ENCODE measurements at regions not wholly inside any gene's neighbourhood (a gene's known extent, or its start where the extent isn't known, plus 50 kb on each side); places are given as distances from the start of the nearest gene placed in this dataset.

DNA sequence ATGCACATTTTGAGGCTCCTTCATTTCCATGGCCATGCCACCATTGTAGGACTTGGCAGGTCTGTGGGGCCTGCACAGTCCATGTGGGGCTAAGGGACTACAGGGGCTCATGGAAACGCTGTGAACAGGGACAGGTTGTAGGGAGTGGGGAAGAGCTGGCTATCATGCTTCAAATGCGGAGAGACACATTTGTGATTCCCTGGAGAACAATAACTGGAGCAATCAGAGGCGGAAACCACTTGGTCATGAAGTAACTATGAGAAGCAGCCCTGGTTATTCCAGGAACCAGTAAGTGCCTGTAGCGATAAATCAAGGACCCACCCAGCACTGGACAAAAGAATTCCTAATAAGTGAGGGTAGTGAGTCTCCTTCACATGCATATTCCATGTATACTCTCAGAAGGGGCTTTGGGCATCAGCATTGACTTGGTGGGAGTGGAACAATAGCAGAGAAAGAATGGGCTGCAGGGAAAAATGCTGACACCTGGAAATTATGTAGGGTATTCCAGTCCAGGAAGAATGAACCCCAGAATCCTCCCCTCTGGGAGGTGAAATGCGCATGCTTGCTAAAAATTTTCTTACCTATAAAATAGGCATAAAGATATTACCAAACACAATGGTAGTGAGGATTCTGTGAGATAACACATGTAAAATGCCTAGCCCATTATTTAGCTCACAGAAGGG, 251.4 kb upstream of the ROPN1 start:
- no peak for DNase-seq (ENCODE audit: low read depth in 2 of 2)

DNA sequence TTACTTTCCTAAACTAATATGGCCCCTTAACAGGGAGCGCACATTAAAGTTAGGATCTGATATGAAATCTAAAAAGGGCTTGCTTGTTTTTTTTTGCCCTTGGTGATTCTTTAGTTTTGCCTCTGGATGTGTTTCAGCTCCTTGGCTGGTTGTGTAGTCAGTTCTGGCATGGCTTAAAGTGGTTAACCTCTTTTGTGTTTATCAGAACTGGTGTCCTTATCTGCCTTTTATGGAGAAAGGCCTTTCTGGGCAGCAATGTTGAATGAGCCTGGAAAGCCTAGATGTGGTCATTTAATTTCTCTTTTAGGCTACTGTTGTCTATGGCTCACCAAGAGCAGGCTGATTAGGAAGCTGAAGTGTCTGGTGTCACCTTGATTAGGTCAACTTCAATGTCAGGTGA, 254.5 kb upstream of the ROPN1 start:
- no peak for DNase-seq (ENCODE audit: low read depth in 2 of 2)

DNA sequence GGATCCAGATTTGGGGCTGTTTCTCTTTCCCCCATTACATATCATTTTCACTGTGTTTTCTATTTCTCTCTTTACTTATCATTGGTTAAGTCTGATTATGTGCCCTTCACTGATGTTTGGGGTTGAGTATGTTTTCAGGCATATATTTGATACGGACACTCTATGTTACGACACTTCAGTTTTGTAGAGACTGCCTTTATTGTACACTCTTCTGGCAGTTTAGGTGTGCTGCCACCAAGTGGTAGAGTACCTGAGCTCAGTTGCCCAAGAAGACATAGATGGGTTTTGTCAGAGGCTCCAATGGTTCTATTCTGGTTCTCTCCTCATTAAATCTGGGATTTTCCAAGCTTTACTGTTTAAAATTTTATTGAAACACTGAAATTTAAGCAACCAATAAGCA, 255.0 kb upstream of the ROPN1 start:
- DNase-seq (ENCODE audit: low read depth in 2 of 2) = no peak

- no peak for DNase-seq (ENCODE audit: low read depth in 2 of 2)
These were observed 256.6 kb upstream of the ROPN1 start for GRCh38 chr3:124248471-124249028.

GRCh38 chr3:124249038-124249437, 257.1 kb upstream of the ROPN1 start:
- DNase-seq (ENCODE audit: low read depth in 2 of 2) = no peak

GRCh38 chr3:124250053-124250452, 258.1 kb upstream of the ROPN1 start:
- DNase-seq (ENCODE audit: low read depth in 2 of 2) = no peak

- no peak for DNase-seq (ENCODE audit: low read depth in 2 of 2)
These were observed 264.2 kb upstream of the ROPN1 start for GRCh38 chr3:124256156-124256555.

DNA sequence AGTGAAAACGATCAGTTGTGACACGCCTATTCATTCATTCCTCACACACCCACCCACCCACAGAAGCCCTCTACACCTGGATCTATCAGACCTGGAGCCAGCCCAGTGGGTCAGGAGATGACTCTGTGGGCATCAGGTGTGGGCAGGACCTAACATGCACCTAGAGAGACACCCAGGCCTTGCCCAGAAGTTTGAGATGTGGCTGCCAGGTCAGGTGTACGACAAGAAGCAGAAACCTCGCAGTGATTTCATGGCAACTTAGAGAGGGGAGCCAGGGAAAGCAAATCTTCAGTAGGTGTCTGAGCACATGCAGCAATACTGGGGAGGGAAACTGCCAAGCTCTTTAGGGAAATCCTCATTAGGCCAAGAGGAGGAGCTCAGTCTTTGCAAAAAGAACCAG, 264.7 kb upstream of the ROPN1 start:
- DNase-seq (ENCODE audit: low read depth in 2 of 2) = no peak

- no peak for DNase-seq (ENCODE audit: low read depth in 2 of 2)
These were observed 265.5 kb upstream of the ROPN1 start for GRCh38 chr3:124257336-124257864.

- no peak for DNase-seq (ENCODE audit: low read depth in 2 of 2)
These were observed 266.2 kb upstream of the ROPN1 start for GRCh38 chr3:124258057-124258500.

DNA sequence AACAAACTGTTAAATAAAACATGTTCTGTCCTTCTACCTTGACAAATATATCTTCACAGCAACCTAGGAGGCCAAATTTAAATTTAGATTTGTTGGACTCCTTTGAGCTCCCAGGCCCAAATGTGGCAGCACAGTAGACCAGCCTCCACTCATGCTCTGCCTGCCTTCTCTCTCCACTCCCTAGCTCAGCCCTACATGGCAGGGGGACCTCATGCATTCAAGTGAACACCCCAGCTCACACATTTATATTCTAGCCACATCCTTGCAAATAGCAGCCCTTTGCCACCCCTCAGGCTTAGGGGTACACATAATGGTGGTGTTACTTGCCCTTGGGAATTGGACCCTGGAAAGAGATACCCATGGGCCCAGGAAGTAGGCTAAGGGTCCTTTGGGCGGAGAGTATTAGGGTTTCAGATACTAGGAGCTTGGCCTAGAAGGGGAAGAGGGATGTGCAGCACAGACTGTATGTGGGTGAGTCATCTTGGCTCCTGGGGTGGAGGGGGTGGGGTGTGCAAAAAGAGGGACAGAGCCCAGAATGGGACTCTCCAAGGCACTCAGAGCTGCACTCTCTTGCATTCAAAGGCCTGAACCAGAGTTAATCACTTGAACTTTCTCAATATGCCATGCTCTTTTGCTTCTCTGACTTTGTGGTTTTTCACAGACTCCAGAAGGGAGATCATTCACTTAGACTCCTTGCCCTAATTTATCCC, 268.4 kb upstream of the ROPN1 start:
- DNase-seq (ENCODE audit: low read depth in 2 of 2) = no peak

DNA sequence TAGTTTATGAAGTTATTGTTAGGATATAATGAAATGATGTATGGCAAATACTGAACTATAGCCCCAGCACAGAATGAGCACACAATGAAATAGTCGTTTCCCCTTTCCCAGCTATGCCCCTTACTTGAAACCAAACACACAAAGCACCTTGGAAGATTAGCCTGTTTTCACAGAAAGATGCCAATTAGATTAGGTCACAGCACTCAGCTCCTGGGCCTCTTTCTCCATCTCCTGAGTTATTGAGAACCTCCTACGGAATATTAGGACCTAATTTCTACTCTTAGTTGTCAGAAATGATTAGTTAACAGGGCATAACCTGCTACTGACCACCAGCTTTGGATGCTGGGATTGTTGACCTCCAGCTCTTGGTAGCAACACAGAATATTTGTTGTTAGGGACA, 269.4 kb upstream of the ROPN1 start:
- DNase-seq (ENCODE audit: low read depth in 2 of 2) = no peak

DNA sequence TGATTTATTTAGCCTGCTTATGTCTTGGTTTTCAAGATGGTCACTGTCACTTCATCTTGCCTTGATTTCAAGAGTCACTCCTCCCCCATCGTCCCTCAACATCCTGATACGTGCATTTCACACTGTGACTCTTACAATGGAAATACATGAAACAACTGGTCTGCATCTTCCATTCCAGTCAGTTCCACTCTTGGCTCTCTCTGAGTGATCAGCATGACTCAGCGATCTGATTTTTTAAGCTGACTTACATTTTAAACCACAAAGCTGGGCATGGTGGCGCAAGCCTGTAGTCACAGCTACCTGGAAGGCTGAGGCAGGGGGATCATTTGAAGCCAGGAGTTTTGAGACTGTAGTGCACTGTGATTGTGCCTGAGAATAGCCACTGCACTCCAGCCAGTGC, 271.2 kb upstream of the ROPN1 start:
- DNase-seq (ENCODE audit: low read depth in 2 of 2) = no peak

GRCh38 chr3:124264346-124264745, 272.4 kb upstream of the ROPN1 start:
- no peak for DNase-seq (ENCODE audit: low read depth in 2 of 2)

GRCh38 chr3:124266487-124266886, 274.6 kb upstream of the ROPN1 start:
- DNase-seq (ENCODE audit: low read depth in 2 of 2) = no peak

DNA sequence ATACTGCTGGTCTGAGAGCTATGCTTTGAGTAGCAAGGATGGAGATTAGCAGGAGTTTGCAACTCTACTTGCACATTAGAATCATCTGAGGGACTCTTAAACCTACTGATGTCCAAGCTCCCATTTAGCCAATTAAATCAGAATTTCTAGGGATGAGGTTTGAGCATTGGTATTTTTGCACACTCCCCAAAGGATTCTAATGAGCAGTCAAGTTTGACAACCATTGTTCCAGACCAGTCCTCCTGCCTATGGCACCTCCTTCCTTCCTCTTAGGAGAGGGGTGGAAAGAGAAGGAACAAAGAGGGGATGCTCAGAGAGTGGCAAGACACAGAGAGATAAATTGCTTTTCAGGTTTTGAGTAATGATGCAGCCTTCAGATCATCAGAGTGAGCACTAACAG, 275.5 kb upstream of the ROPN1 start:
- no peak for DNase-seq (ENCODE audit: low read depth in 2 of 2)

DNA sequence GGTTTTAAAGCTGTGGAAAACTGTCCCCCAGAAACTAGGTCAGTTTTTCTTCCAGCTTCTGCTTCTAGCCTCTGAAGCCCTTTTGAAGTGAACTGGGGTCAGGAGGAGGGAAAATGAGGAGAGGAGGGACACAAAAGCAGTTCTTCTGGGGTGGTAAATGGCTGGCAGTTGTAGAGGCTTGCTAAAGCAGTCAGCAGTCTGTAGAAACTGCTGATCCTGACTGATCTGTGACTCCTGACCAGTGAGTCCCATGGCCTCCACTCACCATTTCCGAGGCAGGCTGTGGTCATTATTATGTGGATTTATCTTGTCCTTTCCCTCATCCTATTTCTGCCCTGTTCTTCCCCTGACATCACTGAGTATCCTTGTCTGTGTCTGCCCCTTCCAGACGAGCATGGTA, 276.4 kb upstream of the ROPN1 start:
- DNase-seq (ENCODE audit: low read depth in 2 of 2) = no peak

DNA sequence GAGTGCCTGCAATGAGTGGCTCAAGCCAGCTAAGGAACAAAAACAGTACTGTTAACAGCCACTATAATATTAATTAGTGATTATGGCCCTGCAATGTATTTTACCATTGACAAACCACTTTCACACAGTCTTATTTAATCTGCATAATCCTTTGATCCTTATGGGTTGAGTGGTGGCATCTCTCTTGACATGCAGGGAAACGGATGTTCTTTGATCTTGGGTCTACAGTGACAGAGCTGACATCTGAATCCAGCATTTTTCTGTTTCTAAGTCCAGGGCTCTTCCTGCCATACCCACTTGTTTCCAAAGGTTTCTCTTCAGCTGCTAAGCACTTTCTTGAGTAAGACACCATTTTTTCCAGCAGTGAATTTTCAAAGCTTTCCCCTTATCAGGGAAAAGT, 277.7 kb upstream of the ROPN1 start:
- no peak for DNase-seq (ENCODE audit: low read depth in 2 of 2)

DNA sequence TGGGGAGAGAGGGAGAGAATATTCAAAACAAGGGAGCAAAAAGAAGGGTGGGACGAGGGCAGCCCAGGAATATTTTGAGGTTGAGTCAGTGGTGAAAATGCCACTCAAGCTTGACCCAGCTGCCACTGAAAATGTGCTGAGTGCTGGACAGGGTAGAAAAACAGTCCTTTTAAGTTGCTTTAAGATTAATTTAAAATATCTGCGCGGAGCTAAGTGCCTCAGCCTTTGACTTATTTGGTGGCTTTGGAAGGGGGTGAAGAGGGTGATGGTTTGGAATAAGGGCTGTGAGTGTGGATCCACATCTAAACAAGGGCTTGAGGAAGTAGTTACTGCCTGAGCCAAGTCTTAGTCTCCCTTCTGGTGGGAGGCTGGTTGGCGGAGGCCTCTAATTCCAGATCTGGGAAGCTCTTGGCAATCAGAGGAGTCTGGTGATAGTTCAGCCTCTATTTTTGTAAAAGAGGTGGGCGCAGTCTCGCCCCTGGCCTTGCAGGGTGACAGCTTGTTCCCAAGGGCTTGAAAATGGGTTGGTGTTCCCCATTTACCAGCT, 280.8 kb upstream of the ROPN1 start:
- no peak for DNase-seq (ENCODE audit: low read depth in 2 of 2)

GRCh38 chr3:124273651-124274050, 281.7 kb upstream of the ROPN1 start:
- DNase-seq (ENCODE audit: low read depth in 2 of 2) = no peak

- DNase-seq (ENCODE audit: low read depth in 2 of 2) = no peak
These were observed 282.1 kb upstream of the ROPN1 start for GRCh38 chr3:124274051-124274450.

GRCh38 chr3:124275412-124275811, 283.5 kb upstream of the ROPN1 start:
- no peak for DNase-seq (ENCODE audit: low read depth in 2 of 2)

GRCh38 chr3:124276133-124276532, 284.2 kb upstream of the ROPN1 start:
- no peak for DNase-seq (ENCODE audit: low read depth in 2 of 2)
